ENCODE measurements at regions not wholly inside any gene's neighbourhood (a gene's known extent, or its start where the extent isn't known, plus 50 kb on each side); places are given as distances from the start of the nearest gene placed in this dataset.

- TF ChIP-seq POLR2AphosphoS5 (IDR thresholded peaks at IDR 0.05; ENCODE audit: low read depth, low read length) (no peak), SPI1 (IDR thresholded peaks at IDR 0.05; ENCODE audit: low read depth, low read length) (no peak), POLR2A (IDR thresholded peaks at IDR 0.05; ENCODE audit: low read depth, low read length) (no peak), TAF1 (IDR thresholded peaks at IDR 0.05; ENCODE audit: low read depth, low read length) (no peak), PAX5 (IDR thresholded peaks at IDR 0.05; ENCODE audit: insufficient read depth, low read length, severe bottlenecking) (no peak), POU2F2 (IDR thresholded peaks at IDR 0.05; ENCODE audit: low read depth, low read length) (no peak)
Observed at GRCh38 chr13:76226941-76227340, 590.8 kb downstream of the LMO7 start.
